VCaP (cell line): ENCODE measurements at regions not wholly inside any gene's neighbourhood (a gene's known extent, or its start where the extent isn't known, plus 50 kb on each side); places are given as distances from the start of the nearest gene placed in this dataset.
A peak's percentile ranks its signal among the peaks of the same experiment; 100 is the strongest.

Experiments
- H3K27ac ChIP-seq: fragments of 450-650 bp; 2 replicates; pipeline ENCODE4 v1.5.1; 2017
- CTCF ChIP-seq: fragments of 450-650 bp; conservative IDR thresholded peaks from 2 replicates; pipeline ENCODE4 v1.5.1; 2017; ENCODE audit warnings: mild to moderate bottlenecking, moderate library complexity

GRCh38 chr10:29081951-29082685, 206.8 kb upstream of the LYZL1 start:
- no peak overlapping the region for H3K27ac ChIP-seq

DNA sequence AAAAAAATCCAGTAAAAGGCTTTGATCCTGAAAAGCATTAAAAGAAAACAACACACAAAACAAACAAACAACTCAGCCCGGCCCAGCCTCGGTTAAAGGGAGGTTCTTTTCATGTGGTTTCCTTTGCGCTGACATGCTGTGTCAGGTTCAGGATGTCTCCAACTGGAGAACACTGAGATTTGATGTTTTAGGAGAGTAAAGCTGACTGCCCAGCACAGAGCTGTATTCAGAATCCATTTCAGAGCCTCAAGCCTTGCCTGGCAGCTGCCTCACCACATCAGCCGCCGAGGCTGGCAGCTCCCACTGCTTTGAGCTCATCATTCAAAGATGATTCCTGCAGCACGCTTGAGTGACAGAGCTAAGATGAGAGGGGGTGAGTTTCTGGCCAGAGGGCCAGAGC, 205.8 kb upstream of the LYZL1 start:
- no peak overlapping the region for H3K27ac ChIP-seq
- TF ChIP-seq CTCF, result no peak

More at GRCh38 chr10:29081951-29082685, 206.8 kb upstream of the LYZL1 start:
- no peak for TF ChIP-seq CTCF

- no peak for TF ChIP-seq CTCF
- no peak overlapping the region for H3K27ac ChIP-seq
These were observed 204.1 kb upstream of the LYZL1 start for GRCh38 chr10:29084681-29085307.

GRCh38 chr10:29089091-29089490, 199.8 kb upstream of the LYZL1 start:
- TF ChIP-seq CTCF, result no peak
- H3K27ac ChIP-seq, result no peak overlapping the region

GRCh38 chr10:29096303-29096824, 192.5 kb upstream of the LYZL1 start:
- no peak overlapping the region for H3K27ac ChIP-seq
- no peak for TF ChIP-seq CTCF

- no peak for TF ChIP-seq CTCF
- H3K27ac ChIP-seq, result peak overlapping the region; percentile 89
These were observed 190.4 kb upstream of the LYZL1 start for GRCh38 chr10:29098423-29098822.

DNA sequence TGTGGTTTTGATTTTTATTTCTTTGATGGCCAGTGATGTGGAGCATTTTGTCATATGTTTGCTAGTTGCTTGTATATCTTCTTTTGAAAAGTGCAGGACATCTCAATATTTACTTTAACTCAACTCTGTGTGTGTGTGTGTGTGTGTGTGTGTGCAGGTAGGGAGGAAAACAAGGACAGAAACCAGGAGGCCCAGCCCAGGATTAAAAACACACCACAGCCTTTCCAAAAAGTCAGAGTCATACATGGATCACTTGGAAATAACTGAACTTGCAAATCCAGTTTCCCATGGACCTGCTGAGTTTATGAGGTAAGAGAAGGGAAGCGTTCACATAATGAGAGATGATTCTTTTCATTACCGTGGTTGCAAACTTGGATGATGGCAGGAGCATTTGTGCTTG, 189.9 kb upstream of the LYZL1 start:
- H3K27ac ChIP-seq, result peak overlapping the region; percentile 89
- no peak for TF ChIP-seq CTCF
